Anterior cingulate cortex (tissue), 58 donors: ENCODE measurements at regions not wholly inside any gene's neighbourhood (a gene's known extent, or its start where the extent isn't known, plus 50 kb on each side); places are given as distances from the start of the nearest gene placed in this dataset.
"Not testable (repeated sequence)": the region's sequence is repeated elsewhere in the genome, so short reads cannot be mapped to it uniquely, and the experiment has no call there.

Source experiments
- DNase-seq, 58 donors: peaks; one replicate each; lab custom pipeline; 2025; lab: John Stamatoyannopoulos, UW

GRCh38 chr7:356087-356486 lies 66.1 kb downstream of the FOXL3 start:
- no peak for DNase-seq

- no peak for DNase-seq
These were observed 66.9 kb downstream of the FOXL3 start for GRCh38 chr7:356691-357462.

- no peak for DNase-seq
These were observed 67.7 kb downstream of the FOXL3 start for GRCh38 chr7:357531-358209.

- no peak for DNase-seq
These were observed 68.4 kb downstream of the FOXL3 start for GRCh38 chr7:358352-358751.

- DNase-seq: no peak
These were observed 69.3 kb downstream of the FOXL3 start for GRCh38 chr7:359226-359765.

GRCh38 chr7:359766-360361 lies 69.9 kb downstream of the FOXL3 start:
- no peak for DNase-seq

- no peak for DNase-seq
These were observed 70.6 kb downstream of the FOXL3 start for GRCh38 chr7:360454-361100.

- not testable (repeated sequence) for DNase-seq
These were observed 71.2 kb downstream of the FOXL3 start for GRCh38 chr7:361182-361581.

- no peak for DNase-seq
These were observed 71.9 kb downstream of the FOXL3 start for GRCh38 chr7:361680-362401.

GRCh38 chr7:362402-363096 lies 72.6 kb downstream of the FOXL3 start:
- no peak for DNase-seq

GRCh38 chr7:363626-364025 lies 73.7 kb downstream of the FOXL3 start:
- no peak for DNase-seq

GRCh38 chr7:364536-364935 lies 74.6 kb downstream of the FOXL3 start:
- no peak for DNase-seq

GRCh38 chr7:365593-365992 lies 75.6 kb downstream of the FOXL3 start:
- DNase-seq: no peak

GRCh38 chr7:366161-366803 lies 76.3 kb downstream of the FOXL3 start:
- no peak for DNase-seq

- DNase-seq: no peak
These were observed 77.5 kb downstream of the FOXL3 start for GRCh38 chr7:367351-367901.

GRCh38 chr7:368651-369475 lies 78.9 kb downstream of the FOXL3 start:
- DNase-seq: no peak

- no peak for DNase-seq
These were observed 79.7 kb downstream of the FOXL3 start for GRCh38 chr7:369476-370258.
